ENCODE measurements at regions not wholly inside any gene's neighbourhood (a gene's known extent, or its start where the extent isn't known, plus 50 kb on each side); places are given as distances from the start of the nearest gene placed in this dataset.
"Not testable (repeated sequence)": the region's sequence is repeated elsewhere in the genome, so short reads cannot be mapped to it uniquely, and the experiment has no call there.

GRCh38 chr5:117318528-117318927 lies 743.9 kb upstream of the SEMA6A start:
- Histone ChIP-seq H3K27ac (no peak overlapping the region), H3K9me3 (no peaks in the 10 kb centered on the region), H3K27me3 (no peaks in the 10 kb centered on the region), H3K36me3 (no peaks in the 10 kb centered on the region), H3K4me1 (no peaks in the 10 kb centered on the region), H3K4me3 (no peak overlapping the region)
- intact Hi-C loops (cut with DNase I), result no loop called here
- no peak for DNase-seq (ENCODE audit: extremely low spot score in 2 of 2)
- no peak for TF ChIP-seq POLR2AphosphoS5 (IDR thresholded peaks at IDR 0.05; ENCODE audit: insufficient read depth in 1 of 2, low read depth in 1 of 2)

GRCh38 chr5:117315170-117315569 lies 740.5 kb upstream of the SEMA6A start:
- intact Hi-C loops (cut with DNase I), result no loop called here
- Histone ChIP-seq H3K9me3 (no peaks in the 10 kb centered on the region), H3K4me1 (no peaks in the 10 kb centered on the region), H3K36me3 (no peaks in the 10 kb centered on the region), H3K27ac (no peak overlapping the region), H3K27me3 (no peaks in the 10 kb centered on the region), H3K4me3 (no peak overlapping the region)
- TF ChIP-seq POLR2AphosphoS5 (IDR thresholded peaks at IDR 0.05; ENCODE audit: insufficient read depth in 1 of 2, low read depth in 1 of 2), result no peak
- TF ChIP-seq CTCF (IDR thresholded peaks at IDR 0.05), result no peak
- TF ChIP-seq POLR2A (IDR thresholded peaks at IDR 0.05), result no peak
- DNase-seq (ENCODE audit: extremely low spot score in 2 of 2), result no peak

GRCh38 chr5:117304512-117305107 lies 730.0 kb upstream of the SEMA6A start:
- H3K36me3 ChIP-seq; DNase-seq (ENCODE audit: extremely low spot score in 2 of 2); H3K4me3 ChIP-seq; H3K4me1 ChIP-seq; H3K9me3 ChIP-seq; H3K27ac ChIP-seq; H3K27me3 ChIP-seq: not testable (repeated sequence)
- intact Hi-C loops (cut with DNase I), result loop anchor here (10.0 kb wide), 1 partner anchor 1520 kb away; no protein-coding TSS in a partner anchor

- H3K36me3 ChIP-seq, result no peaks in the 10 kb centered on the region
- no peaks in the 10 kb centered on the region for H3K27me3 ChIP-seq
- TF ChIP-seq POLR2AphosphoS5 (IDR thresholded peaks at IDR 0.05; ENCODE audit: insufficient read depth in 1 of 2, low read depth in 1 of 2) (no peak), CTCF (IDR thresholded peaks at IDR 0.05) (no peak), POLR2A (IDR thresholded peaks at IDR 0.05) (no peak)
- no peak overlapping the region for H3K27ac ChIP-seq
- intact Hi-C loops (cut with DNase I), result loop anchor here (10.0 kb wide), 1 partner anchor 1518 kb away; no protein-coding TSS in a partner anchor
- DNase-seq (ENCODE audit: extremely low spot score in 2 of 2), result no peak
- no peak overlapping the region for H3K4me3 ChIP-seq
- H3K4me1 ChIP-seq, result no peaks in the 10 kb centered on the region
- H3K9me3 ChIP-seq, result no peaks in the 10 kb centered on the region
Measured at GRCh38 chr5:117302949-117303348, 728.3 kb upstream of the SEMA6A start.

GRCh38 chr5:117302473-117302872 lies 727.9 kb upstream of the SEMA6A start:
- intact Hi-C loops (cut with DNase I), result loop anchor here (10.0 kb wide), 1 partner anchor 1518 kb away; no protein-coding TSS in a partner anchor
- Histone ChIP-seq H3K36me3 (no peaks in the 10 kb centered on the region), H3K27me3 (no peaks in the 10 kb centered on the region), H3K9me3 (no peaks in the 10 kb centered on the region), H3K4me3 (no peak overlapping the region), H3K27ac (no peak overlapping the region), H3K4me1 (no peaks in the 10 kb centered on the region)
- DNase-seq (ENCODE audit: extremely low spot score in 2 of 2), result no peak
- TF ChIP-seq POLR2AphosphoS5 (IDR thresholded peaks at IDR 0.05; ENCODE audit: insufficient read depth in 1 of 2, low read depth in 1 of 2), result no peak
- TF ChIP-seq POLR2A (IDR thresholded peaks at IDR 0.05), result no peak
- TF ChIP-seq CTCF (IDR thresholded peaks at IDR 0.05), result no peak

GRCh38 chr5:117299936-117300328 lies 725.3 kb upstream of the SEMA6A start:
- Histone ChIP-seq H3K4me1 (no peaks in the 10 kb centered on the region), H3K36me3 (no peaks in the 10 kb centered on the region), H3K4me3 (no peak overlapping the region), H3K27me3 (no peaks in the 10 kb centered on the region), H3K9me3 (no peaks in the 10 kb centered on the region), H3K27ac (no peak overlapping the region)
- DNase-seq (ENCODE audit: extremely low spot score in 2 of 2), result no peak
- TF ChIP-seq POLR2A (IDR thresholded peaks at IDR 0.05), result no peak
- intact Hi-C loops (cut with DNase I), result loop anchor here (10.0 kb wide), 1 partner anchor 1515 kb away; no protein-coding TSS in a partner anchor

Measured in vagina (tissue), 2 donors.